HG03558 (cell line): ENCODE measurements at regions not wholly inside any gene's neighbourhood (a gene's known extent, or its start where the extent isn't known, plus 50 kb on each side); places are given as distances from the start of the nearest gene placed in this dataset.

Experiments
- ATAC-seq: cut with Tn5 transposase; IDR thresholded peaks from one replicate; pipeline ENCODE4 v1.9.1; 2021; ENCODE audit warnings: moderate number of reproducible peaks; ENCODE audit not compliant: unreplicated experiment; ENCODE audit errors: extremely low read depth

GRCh38 chr6:97867177-97867576, 584.2 kb upstream of the MMS22L start:
- no peak for ATAC-seq

- no peak for ATAC-seq
Measured at GRCh38 chr6:97870273-97870672, 587.3 kb upstream of the MMS22L start.

GRCh38 chr6:97876711-97877110, 593.7 kb upstream of the MMS22L start:
- no peak for ATAC-seq

- ATAC-seq: no peak
Measured at GRCh38 chr6:97882755-97883154, 599.7 kb upstream of the MMS22L start.

- ATAC-seq: no peak
Measured at GRCh38 chr6:97885325-97885724, 602.3 kb upstream of the MMS22L start.

GRCh38 chr6:97885828-97886227, 602.8 kb upstream of the MMS22L start:
- no peak for ATAC-seq

- ATAC-seq: no peak
Measured at GRCh38 chr6:97901531-97901930, 618.5 kb upstream of the MMS22L start.

- ATAC-seq: no peak
Measured at GRCh38 chr6:97909380-97909779, 626.4 kb upstream of the MMS22L start.

- no peak for ATAC-seq
Measured at GRCh38 chr6:97913721-97914120, 630.7 kb upstream of the MMS22L start.

GRCh38 chr6:97914912-97915311, 631.9 kb upstream of the MMS22L start:
- ATAC-seq: no peak

- no peak for ATAC-seq
Measured at GRCh38 chr6:97915537-97915936, 632.5 kb upstream of the MMS22L start.

GRCh38 chr6:97917369-97917768, 634.4 kb upstream of the MMS22L start:
- ATAC-seq: no peak

- no peak for ATAC-seq
Measured at GRCh38 chr6:97919046-97919445, 636.0 kb upstream of the MMS22L start.

- ATAC-seq: no peak
Measured at GRCh38 chr6:97919631-97920030, 636.6 kb upstream of the MMS22L start.

- no peak for ATAC-seq
Measured at GRCh38 chr6:97923249-97923648, 640.2 kb upstream of the MMS22L start.

- no peak for ATAC-seq
Measured at GRCh38 chr6:97925504-97925903, 642.5 kb upstream of the MMS22L start.

- ATAC-seq: no peak
Measured at GRCh38 chr6:97939440-97940168, 656.6 kb upstream of the MMS22L start.

GRCh38 chr6:97947841-97948240, 664.8 kb upstream of the MMS22L start:
- ATAC-seq: no peak

GRCh38 chr6:97958134-97958533, 675.1 kb upstream of the MMS22L start:
- ATAC-seq: no peak

GRCh38 chr6:97963193-97963592, 680.2 kb upstream of the MMS22L start:
- ATAC-seq: no peak

- ATAC-seq: no peak
Measured at GRCh38 chr6:97969065-97969464, 686.0 kb upstream of the MMS22L start.

GRCh38 chr6:97977084-97977483, 694.1 kb upstream of the MMS22L start:
- no peak for ATAC-seq
